ENCODE measurements at regions not wholly inside any gene's neighbourhood (a gene's known extent, or its start where the extent isn't known, plus 50 kb on each side); places are given as distances from the start of the nearest gene placed in this dataset.

DNA sequence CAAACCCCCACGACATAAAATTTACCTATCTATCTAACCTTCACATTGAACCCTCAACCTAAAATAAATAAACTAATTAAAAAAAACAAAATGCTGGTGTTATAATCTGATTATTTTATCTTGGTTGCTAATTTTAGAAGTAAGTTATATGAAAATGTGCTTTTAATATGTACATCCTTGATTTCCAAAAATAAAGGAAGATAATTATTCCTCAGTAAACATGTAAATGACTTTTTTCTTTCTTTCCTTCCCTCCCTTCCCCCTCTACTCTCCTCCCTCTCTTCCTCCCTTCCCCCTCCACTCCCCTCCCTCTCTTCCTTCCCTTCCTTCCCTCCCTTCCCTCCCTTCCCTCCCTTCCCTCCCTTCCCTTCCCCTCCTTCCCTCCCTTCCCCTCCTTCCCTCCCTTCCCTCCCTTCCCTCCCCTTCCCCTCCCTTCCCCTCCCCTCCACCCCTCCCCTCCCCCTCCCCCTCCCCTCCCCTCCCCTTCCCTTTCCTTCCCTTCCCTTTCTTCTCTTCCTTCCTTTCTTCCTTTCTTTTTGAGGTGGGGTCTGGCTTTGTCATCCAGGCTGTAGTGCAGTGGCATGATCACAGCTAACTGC, 180.0 kb upstream of the GIMD1 start:
- TF ChIP-seq, protein P1, sequence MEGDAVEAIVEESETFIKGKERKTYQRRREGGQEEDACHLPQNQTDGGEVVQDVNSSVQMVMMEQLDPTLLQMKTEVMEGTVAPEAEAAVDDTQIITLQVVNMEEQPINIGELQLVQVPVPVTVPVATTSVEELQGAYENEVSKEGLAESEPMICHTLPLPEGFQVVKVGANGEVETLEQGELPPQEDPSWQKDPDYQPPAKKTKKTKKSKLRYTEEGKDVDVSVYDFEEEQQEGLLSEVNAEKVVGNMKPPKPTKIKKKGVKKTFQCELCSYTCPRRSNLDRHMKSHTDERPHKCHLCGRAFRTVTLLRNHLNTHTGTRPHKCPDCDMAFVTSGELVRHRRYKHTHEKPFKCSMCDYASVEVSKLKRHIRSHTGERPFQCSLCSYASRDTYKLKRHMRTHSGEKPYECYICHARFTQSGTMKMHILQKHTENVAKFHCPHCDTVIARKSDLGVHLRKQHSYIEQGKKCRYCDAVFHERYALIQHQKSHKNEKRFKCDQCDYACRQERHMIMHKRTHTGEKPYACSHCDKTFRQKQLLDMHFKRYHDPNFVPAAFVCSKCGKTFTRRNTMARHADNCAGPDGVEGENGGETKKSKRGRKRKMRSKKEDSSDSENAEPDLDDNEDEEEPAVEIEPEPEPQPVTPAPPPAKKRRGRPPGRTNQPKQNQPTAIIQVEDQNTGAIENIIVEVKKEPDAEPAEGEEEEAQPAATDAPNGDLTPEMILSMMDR (conservative IDR thresholded peaks at IDR 0.05): no peak
- TF ChIP-seq ZFX (IDR thresholded peaks at IDR 0.05): no peak
